Activated CD8-positive, alpha-beta T cell treated with anti-CD3 and anti-CD28 coated beads for 36 hours (primary cell): ENCODE measurements at regions not wholly inside any gene's neighbourhood (a gene's known extent, or its start where the extent isn't known, plus 50 kb on each side); places are given as distances from the start of the nearest gene placed in this dataset.

Source experiments
- ATAC-seq: fragments of 200-7000 bp; cut with Tn5 transposase; one replicate; pipeline ENCODE4 v1.10.0; 2021; ENCODE audit warnings: mild to moderate bottlenecking, moderate library complexity
- CTCF ChIA-PET: fragments of 350-600 bp; sonication (Branson Sonifier 250); formaldehyde crosslinking; loops from one replicate; lab custom pipeline; 2021; ENCODE audit warnings: antibody characterized with exemption; lab: Charles Lee
- POLR2A ChIA-PET: fragments of 350-600 bp; sonication (Branson Sonifier 250); formaldehyde crosslinking; loops from one replicate; lab custom pipeline; 2021; ENCODE audit warnings: antibody characterized with exemption; lab: Charles Lee
- DNase-seq: peaks from one replicate; pipeline ENCODE4 v3.0.0-alpha.2; 2020
- H3K27ac Mint-ChIP-seq: one replicate; pipeline ENCODE4 v1.8.0; 2021; ENCODE audit warnings: mild to moderate bottlenecking, mixed read lengths
- H3K27me3 Mint-ChIP-seq: one replicate; pipeline ENCODE4 v1.8.0; 2021; ENCODE audit warnings: mixed read lengths
- H3K36me3 Mint-ChIP-seq: one replicate; pipeline ENCODE4 v1.8.0; 2021; ENCODE audit warnings: low read depth, mixed read lengths
- H3K4me1 Mint-ChIP-seq: one replicate; pipeline ENCODE4 v1.8.0; 2021; ENCODE audit warnings: low read depth, mixed read lengths
- H3K4me3 Mint-ChIP-seq: one replicate; pipeline ENCODE4 v1.8.0; 2021; ENCODE audit warnings: mild to moderate bottlenecking, moderate library complexity, mixed read lengths
- H3K9me3 Mint-ChIP-seq: one replicate; pipeline ENCODE4 v1.8.0; 2021; ENCODE audit warnings: mixed read lengths
- intact Hi-C: fragments of 100-400 bp; cut with micrococcal nuclease; formaldehyde crosslinking; loops from one replicate; pipeline ENCODE4 v1.10.0; 2022
- TF ChIP-seq, protein P1 (sequence below): fragments of 200-600 bp; IDR thresholded peaks from one replicate; pipeline ENCODE4 v1.8.0; 2022; ENCODE audit warnings: antibody characterized with exemption, mild to moderate bottlenecking

DNA sequence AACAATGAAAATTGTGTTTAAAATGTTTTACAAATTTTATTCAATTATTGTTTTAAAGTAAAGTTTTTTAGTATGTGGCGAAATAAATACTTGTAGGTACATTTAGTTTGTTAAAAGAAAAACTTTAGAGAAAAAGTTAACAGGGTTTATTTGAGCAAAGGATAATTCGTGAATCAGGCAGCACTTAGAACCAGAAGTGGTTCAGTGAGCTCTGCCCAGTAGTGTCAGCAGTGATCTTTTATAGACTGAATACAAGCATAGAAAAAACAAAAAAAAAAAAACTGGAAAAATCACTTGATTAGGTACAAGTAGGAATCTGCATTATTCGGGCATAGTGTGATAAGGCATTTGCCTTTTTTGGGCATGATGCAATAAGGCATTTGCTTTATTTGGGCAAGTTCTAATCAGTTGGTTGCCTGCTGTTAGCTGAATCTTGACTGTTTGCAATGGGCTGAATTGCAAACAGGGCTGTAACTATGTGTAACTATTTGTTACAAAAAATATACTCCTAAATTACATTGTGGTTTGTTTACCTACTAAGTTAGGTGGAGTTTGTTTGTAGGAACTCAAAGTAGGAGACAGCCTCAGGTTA is 122.9 kb upstream of the MMS22L start:
- no peak overlapping the region for H3K27ac Mint-ChIP-seq
- ChIA-PET POLR2A (no interaction called here), CTCF (no interaction called here)
- intact Hi-C loops, result no loop called here
- ATAC-seq (no peak), DNase-seq (no peak)
- peaks cover 5% of the 10 kb centered on the region for H3K27me3 Mint-ChIP-seq
- no peaks in the 10 kb centered on the region for H3K4me1 Mint-ChIP-seq
- H3K36me3 Mint-ChIP-seq, result no peaks in the 10 kb centered on the region
- TF ChIP-seq, protein P1, sequence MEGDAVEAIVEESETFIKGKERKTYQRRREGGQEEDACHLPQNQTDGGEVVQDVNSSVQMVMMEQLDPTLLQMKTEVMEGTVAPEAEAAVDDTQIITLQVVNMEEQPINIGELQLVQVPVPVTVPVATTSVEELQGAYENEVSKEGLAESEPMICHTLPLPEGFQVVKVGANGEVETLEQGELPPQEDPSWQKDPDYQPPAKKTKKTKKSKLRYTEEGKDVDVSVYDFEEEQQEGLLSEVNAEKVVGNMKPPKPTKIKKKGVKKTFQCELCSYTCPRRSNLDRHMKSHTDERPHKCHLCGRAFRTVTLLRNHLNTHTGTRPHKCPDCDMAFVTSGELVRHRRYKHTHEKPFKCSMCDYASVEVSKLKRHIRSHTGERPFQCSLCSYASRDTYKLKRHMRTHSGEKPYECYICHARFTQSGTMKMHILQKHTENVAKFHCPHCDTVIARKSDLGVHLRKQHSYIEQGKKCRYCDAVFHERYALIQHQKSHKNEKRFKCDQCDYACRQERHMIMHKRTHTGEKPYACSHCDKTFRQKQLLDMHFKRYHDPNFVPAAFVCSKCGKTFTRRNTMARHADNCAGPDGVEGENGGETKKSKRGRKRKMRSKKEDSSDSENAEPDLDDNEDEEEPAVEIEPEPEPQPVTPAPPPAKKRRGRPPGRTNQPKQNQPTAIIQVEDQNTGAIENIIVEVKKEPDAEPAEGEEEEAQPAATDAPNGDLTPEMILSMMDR, result no peak
- H3K4me3 Mint-ChIP-seq, result no peak overlapping the region
- no peaks in the 10 kb centered on the region for H3K9me3 Mint-ChIP-seq

DNA sequence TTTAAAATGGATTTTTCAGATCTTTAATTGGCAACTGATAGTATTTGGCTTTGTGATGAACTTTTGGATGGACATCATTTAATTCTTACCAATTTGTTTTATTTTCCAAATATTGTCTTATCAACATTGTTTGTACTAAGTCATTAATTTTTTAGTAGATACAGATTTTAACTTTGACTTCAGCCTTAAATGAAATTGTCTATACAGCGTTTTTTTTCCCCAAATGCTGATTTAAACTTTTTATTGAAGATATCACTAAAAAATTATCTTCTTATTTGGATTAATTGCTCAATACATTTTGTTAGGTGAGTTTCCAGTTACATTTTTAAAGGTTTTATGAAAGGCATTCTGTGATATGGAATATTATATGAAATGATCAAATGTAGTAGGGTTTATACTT is 123.6 kb upstream of the MMS22L start:
- intact Hi-C loops, result no loop called here
- Mint-ChIP-seq H3K27ac (no peak overlapping the region), H3K4me1 (no peaks in the 10 kb centered on the region), H3K36me3 (no peaks in the 10 kb centered on the region), H3K27me3 (peaks cover 5% of the 10 kb centered on the region), H3K4me3 (no peak overlapping the region), H3K9me3 (no peaks in the 10 kb centered on the region)
- POLR2A ChIA-PET, result no interaction called here
- DNase-seq, result no peak
- ATAC-seq, result no peak
- TF ChIP-seq, protein P1, result no peak
- CTCF ChIA-PET, result no interaction called here

DNA sequence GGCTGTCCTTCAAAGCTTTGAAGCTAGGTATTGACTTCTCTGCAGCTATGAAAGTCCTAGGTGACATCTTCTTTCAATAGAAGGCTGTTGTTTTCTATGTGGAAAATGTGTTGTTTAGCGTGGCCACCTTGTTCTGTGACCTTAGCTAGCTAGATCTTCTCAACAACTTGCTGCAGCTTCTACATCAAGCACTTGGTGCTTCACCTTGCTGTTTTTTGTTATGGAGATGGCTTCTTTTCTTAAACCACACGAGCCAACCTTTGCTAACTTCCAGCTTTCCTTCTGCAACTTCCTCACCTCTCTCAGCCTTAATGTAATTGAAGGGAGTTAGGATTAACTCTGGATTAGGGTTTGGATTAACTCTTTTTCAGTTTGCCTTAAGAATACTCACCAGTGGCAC is 128.6 kb upstream of the MMS22L start:
- H3K27ac Mint-ChIP-seq, result no peak overlapping the region
- DNase-seq (no peak), ATAC-seq (no peak)
- no peaks in the 10 kb centered on the region for H3K4me1 Mint-ChIP-seq
- ChIA-PET CTCF (no interaction called here), POLR2A (no interaction called here)
- intact Hi-C loops, result no loop called here
- no peaks in the 10 kb centered on the region for H3K36me3 Mint-ChIP-seq
- peaks cover 3% of the 10 kb centered on the region for H3K9me3 Mint-ChIP-seq
- TF ChIP-seq, protein P1, result no peak
- no peaks in the 10 kb centered on the region for H3K27me3 Mint-ChIP-seq
- no peak overlapping the region for H3K4me3 Mint-ChIP-seq

DNA sequence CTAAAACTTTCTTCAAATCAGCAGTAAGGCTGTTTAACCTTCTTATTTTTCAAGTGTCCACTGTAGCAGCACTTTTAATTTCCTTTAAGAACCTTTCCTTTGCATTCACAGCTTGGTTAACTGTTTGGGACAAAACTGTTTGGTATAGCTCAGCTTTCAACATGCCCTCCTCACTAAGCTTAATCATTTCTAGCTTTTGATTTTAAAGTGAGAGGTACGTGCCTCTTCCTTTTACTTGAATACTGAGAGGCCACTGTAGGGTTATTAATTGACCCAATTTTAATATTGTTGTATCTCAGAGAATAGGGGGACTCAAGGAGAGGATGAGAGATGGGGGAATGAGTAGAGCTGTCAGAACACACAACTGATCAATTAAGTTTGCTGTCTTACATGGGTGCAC is 129.5 kb upstream of the MMS22L start:
- Mint-ChIP-seq H3K36me3 (no peaks in the 10 kb centered on the region), H3K27ac (no peak overlapping the region), H3K4me3 (no peak overlapping the region), H3K4me1 (no peaks in the 10 kb centered on the region), H3K27me3 (no peaks in the 10 kb centered on the region), H3K9me3 (peaks cover 3% of the 10 kb centered on the region)
- ChIA-PET CTCF (no interaction called here), POLR2A (no interaction called here)
- intact Hi-C loops, result no loop called here
- ATAC-seq, result no peak
- DNase-seq, result no peak
- TF ChIP-seq, protein P1, result no peak

DNA sequence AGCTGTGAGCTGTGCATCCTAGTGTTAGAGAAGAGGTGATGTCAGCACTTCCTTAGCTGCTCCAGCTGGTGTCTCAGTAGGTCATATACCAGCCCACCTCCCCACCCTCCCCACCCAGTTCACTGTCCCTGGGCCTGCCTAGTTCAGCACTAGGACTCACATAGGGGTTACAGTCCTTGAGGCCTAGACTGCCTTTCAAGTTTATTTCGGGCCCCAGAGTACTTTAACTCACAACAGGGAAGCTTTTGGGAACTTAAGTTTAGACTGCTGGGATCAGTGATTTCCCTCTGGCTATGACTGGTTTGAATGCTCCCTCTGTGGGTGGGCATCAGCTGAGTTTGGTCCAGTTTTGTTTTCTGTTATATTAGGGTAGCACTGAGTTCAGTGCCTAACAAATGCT is 139.2 kb upstream of the MMS22L start:
- TF ChIP-seq, protein P1, result no peak
- Mint-ChIP-seq H3K4me1 (no peaks in the 10 kb centered on the region), H3K27ac (no peak overlapping the region), H3K36me3 (no peaks in the 10 kb centered on the region), H3K4me3 (no peak overlapping the region), H3K27me3 (peaks cover 5% of the 10 kb centered on the region), H3K9me3 (peaks cover 10% of the 10 kb centered on the region)
- CTCF ChIA-PET, result interaction anchor here (0.9 kb wide), 1 partner anchor 15 kb away, joined by 4 read pairs; no protein-coding TSS in a partner anchor
- POLR2A ChIA-PET, result no interaction called here
- DNase-seq (no peak), ATAC-seq (no peak)
- intact Hi-C loops, result no loop called here
